ENCODE measurements at regions not wholly inside any gene's neighbourhood (a gene's known extent, or its start where the extent isn't known, plus 50 kb on each side); places are given as distances from the start of the nearest gene placed in this dataset.
"Not testable (repeated sequence)": the region's sequence is repeated elsewhere in the genome, so short reads cannot be mapped to it uniquely, and the experiment has no call there.

- DNase-seq = no peak
Observed at GRCh38 chr1:222416001-222416791, 131.7 kb downstream of the HHIPL2 start.

DNA sequence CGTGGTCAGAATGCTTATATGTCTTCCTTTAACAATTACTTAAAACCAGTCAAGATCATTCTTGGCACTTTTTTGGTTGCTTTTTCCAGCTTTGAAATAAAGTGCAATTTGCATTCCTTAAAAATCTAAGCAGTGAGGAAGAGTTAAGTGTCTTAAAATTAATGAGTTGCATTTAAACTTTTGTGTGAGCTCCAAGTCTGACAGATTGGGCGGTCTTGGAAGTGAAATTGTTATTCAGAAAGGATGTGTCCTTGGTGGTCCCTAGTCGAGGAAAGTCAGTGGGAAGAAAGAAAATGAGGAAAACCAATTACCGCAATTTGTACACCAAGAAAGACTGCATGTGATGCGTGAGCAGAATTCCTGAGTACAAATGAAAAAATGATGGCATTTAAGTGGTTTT is 132.5 kb downstream of the HHIPL2 start:
- DNase-seq = no peak

DNA sequence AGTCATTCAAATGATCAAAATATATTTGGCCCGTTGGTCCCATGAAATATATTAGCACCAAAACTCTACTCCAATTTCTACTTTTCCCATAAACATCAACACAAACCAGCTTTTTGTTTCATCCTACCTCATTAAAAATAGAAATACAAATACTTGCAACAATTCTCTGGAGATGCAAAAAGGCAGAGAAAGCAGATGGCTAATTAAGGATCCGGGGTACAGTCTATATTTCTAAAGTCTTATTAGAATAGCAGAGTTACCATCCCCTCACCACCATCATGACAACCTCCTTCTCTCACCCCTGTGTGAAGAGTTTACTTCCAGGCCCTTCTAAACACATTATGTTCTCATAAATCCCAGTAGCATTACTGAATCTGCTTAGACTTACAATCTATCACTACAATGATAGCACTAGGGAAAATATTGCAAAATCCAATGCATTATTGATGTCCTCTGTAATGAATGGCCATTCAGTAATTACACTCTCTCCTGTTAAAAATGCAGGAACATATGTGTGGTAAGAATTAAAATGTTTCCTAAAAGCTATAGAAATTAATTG is 133.8 kb downstream of the HHIPL2 start:
- DNase-seq = no peak

- peak in 1 of 58 donors; percentile 1 for DNase-seq
Observed at GRCh38 chr1:222413436-222413835, 134.5 kb downstream of the HHIPL2 start.

DNA sequence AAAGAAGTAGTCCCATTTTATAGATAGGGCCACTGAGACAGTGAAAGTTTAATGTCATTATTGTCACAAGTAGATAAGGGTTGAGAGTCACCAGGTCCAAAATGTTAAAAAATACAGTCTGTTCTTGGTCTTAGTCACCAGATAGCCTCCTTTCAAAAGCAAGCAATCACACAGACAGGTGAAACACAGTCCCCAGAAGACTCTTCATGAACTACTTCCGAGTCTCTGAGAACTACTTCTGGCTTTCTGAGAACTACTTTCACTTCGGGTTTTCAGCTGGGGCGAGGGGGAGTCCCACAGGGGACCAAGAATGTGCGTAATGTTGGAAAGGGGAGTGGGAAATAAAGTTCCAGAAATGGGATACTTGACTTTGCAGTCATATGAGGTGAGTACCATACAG is 143.2 kb downstream of the HHIPL2 start:
- no peak for DNase-seq

- DNase-seq = no peak
Observed at GRCh38 chr1:222399197-222399596, 148.7 kb downstream of the HHIPL2 start.

DNA sequence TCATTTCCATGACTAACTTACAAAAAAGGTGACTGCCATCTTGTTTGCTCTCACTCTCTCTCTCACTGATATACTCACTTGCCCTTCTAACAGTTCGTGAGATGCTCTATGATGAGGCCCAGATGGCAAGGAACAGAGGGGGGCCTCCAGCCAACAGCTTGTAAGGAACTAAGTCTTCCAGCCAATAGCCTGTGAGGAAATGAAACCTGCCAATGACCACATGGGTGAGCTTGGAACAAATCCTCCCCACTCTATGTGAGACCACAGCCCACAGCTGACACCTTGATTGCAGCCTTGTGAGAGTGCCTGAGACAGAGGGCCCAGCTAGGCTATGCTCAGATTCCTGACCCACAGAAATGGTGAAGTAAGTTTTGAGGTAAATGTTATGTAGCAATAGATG is 153.7 kb downstream of the HHIPL2 start:
- DNase-seq = no peak

DNA sequence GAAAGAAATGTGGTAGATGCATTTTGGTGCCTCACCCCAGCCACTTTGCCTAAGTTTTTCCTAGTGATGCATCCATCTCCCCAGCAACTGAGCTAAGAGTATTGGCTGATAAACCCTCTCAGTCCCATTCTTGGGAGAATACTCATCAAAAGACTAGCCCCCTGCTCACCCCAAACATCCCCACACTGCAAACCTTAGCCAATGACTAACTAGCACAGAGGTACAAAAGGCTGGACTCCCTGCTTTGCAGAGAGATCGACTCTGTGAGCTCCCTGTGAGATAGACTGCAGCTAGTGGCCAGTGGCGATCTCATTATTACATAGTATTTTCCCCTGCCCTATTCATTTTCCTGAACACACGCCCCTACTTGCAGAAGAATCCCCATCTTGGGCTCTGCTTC is 155.3 kb downstream of the HHIPL2 start:
- DNase-seq = no peak

GRCh38 chr1:222390181-222390580 is 157.7 kb downstream of the HHIPL2 start:
- DNase-seq = no peak

- DNase-seq = no peak
Observed at GRCh38 chr1:222387007-222387814, 160.7 kb downstream of the HHIPL2 start.

GRCh38 chr1:222385955-222386354 is 161.9 kb downstream of the HHIPL2 start:
- no peak for DNase-seq

GRCh38 chr1:222385262-222385661 is 162.6 kb downstream of the HHIPL2 start:
- no peak for DNase-seq

DNA sequence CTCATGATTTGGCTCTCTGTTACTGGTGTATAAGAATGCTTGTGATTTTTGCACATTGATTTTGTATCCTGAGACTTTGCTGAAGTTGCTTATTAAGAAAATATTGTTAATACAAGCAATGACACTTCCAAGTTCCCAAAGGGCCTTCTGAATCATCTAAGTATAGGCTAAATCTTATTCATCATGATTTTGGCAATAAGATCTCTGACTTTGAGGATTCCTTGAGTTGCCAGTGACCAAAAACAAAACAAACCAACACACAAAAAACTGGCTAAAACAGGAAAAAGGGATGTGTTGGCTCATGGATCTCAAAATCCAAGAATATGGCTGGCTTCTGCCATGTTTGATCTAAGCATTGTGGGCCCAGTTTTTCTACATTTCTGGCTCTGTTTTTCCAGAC is 163.4 kb downstream of the HHIPL2 start:
- no peak for DNase-seq

DNA sequence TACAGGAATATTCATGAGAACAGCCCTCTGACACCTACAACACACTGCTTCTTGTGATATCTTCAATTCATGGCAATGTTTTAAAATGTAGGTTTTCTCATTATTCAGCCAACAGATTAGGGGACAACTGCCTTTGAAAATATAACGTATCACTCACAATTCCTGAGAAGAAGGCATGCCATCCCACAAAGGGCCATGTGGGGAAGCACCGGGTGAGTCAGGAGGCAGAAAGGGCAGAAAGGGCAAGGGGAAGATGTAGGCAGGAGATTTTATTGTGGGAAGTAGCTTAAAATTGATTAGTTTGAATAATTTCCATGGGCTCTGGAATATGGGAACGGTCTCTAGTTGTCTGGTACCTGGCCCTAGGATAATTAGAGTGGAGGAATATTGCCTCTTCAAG is 165.7 kb downstream of the HHIPL2 start:
- DNase-seq = no peak

DNA sequence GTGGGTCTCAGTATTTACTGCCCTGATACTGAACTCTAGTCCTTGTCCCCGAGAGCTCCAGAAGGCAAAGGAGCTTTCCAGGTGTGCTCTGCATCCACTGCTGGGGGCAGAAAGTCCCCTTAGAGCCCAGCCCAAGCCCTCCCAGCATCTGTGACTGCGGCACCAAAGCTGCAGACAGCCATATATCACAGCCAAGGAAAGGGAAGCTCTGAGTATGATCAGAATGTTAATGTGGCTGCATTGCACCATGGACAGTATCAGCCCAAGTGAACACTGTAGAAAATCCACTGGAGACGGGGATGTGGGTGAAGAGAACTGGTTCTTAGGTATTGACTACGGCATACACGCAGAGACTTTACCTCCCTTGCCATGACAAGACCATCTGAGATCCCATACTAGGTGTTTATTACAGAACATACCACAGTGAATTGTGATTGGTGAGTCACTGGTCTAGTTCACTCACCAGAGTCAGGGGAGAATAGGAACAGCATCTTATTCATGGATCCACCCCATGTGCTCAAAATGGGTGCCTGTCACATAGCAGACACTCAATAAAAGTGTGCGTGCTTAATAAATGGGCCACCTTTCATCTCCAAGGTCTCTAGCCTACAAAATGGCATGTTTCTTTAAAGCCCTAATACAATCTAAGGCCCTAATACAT is 170.3 kb downstream of the HHIPL2 start:
- no peak for DNase-seq

- not testable (repeated sequence) for DNase-seq
Observed at GRCh38 chr1:222376791-222377190, 171.1 kb downstream of the HHIPL2 start.

- DNase-seq = no peak
Observed at GRCh38 chr1:222375701-222376100, 172.2 kb downstream of the HHIPL2 start.

GRCh38 chr1:222373831-222374602 is 173.9 kb downstream of the HHIPL2 start:
- DNase-seq = no peak

GRCh38 chr1:222373216-222373615 is 174.7 kb downstream of the HHIPL2 start:
- DNase-seq = no peak

DNA sequence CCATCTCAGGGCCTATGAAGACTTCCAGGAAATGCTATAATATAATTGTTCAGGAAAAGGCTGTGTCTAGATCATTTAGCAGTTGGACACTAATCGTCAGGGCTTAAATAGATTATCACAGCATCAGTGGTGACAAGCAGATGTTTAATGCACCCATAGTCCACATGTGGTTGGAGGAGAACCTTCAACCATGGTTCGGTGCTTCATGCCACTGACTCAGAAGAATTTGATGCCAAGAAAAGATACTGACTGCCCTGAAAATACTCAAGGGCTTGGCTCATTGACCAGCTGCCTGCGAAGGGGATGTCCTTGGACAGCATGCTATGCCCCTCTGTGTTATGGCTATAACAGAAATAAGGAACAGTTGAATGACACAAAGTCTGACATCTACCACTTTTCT is 175.7 kb downstream of the HHIPL2 start:
- no peak for DNase-seq
